HG02642 (cell line): ENCODE measurements at regions not wholly inside any gene's neighbourhood (a gene's known extent, or its start where the extent isn't known, plus 50 kb on each side); places are given as distances from the start of the nearest gene placed in this dataset.
"Not testable (repeated sequence)": the region's sequence is repeated elsewhere in the genome, so short reads cannot be mapped to it uniquely, and the experiment has no call there.

Experiments
- ATAC-seq: cut with Tn5 transposase; IDR thresholded peaks from one replicate; pipeline ENCODE4 v1.9.1; 2021; ENCODE audit warnings: mild to moderate bottlenecking; ENCODE audit not compliant: unreplicated experiment, poor library complexity

- no peak for ATAC-seq
Observed at GRCh38 chrX:66915893-66916292, 277.0 kb upstream of the EDA2R start.

GRCh38 chrX:66914080-66914479 lies 275.2 kb upstream of the EDA2R start:
- no peak for ATAC-seq

GRCh38 chrX:66912417-66912816 lies 273.5 kb upstream of the EDA2R start:
- no peak for ATAC-seq

GRCh38 chrX:66902081-66902480 lies 263.2 kb upstream of the EDA2R start:
- no peak for ATAC-seq

GRCh38 chrX:66900886-66901285 lies 262.0 kb upstream of the EDA2R start:
- no peak for ATAC-seq

GRCh38 chrX:66892004-66892403 lies 253.1 kb upstream of the EDA2R start:
- no peak for ATAC-seq

- no peak for ATAC-seq
Observed at GRCh38 chrX:66889418-66889817, 250.5 kb upstream of the EDA2R start.

GRCh38 chrX:66882101-66882500 lies 243.2 kb upstream of the EDA2R start:
- ATAC-seq: no peak

GRCh38 chrX:66876776-66877175 lies 237.9 kb upstream of the EDA2R start:
- ATAC-seq: no peak

GRCh38 chrX:66872771-66873170 lies 233.9 kb upstream of the EDA2R start:
- no peak for ATAC-seq

GRCh38 chrX:66863721-66864120 lies 224.8 kb upstream of the EDA2R start:
- no peak for ATAC-seq

- ATAC-seq: peak; percentile 100
Observed at GRCh38 chrX:66833426-66833825, 194.5 kb upstream of the EDA2R start.

GRCh38 chrX:66815227-66815626 lies 176.3 kb upstream of the EDA2R start:
- ATAC-seq: no peak

GRCh38 chrX:66794514-66794913 lies 155.6 kb upstream of the EDA2R start:
- not testable (repeated sequence) for ATAC-seq

- no peak for ATAC-seq
Observed at GRCh38 chrX:66766318-66766717, 127.4 kb upstream of the EDA2R start.

- ATAC-seq: no peak
Observed at GRCh38 chrX:66760651-66761050, 121.8 kb upstream of the EDA2R start.

- ATAC-seq: no peak
Observed at GRCh38 chrX:66756717-66757116, 117.8 kb upstream of the EDA2R start.

GRCh38 chrX:66751136-66751782 lies 112.4 kb upstream of the EDA2R start:
- no peak for ATAC-seq

- not testable (repeated sequence) for ATAC-seq
Observed at GRCh38 chrX:66744519-66744918, 105.6 kb upstream of the EDA2R start.

GRCh38 chrX:66731398-66731797 lies 92.5 kb upstream of the EDA2R start:
- peak; percentile 46 for ATAC-seq

- peak; percentile 66 for ATAC-seq
Observed at GRCh38 chrX:66728818-66729271, 90.0 kb upstream of the EDA2R start.

GRCh38 chrX:66717926-66718325 lies 79.0 kb upstream of the EDA2R start:
- no peak for ATAC-seq
